ENCODE measurements at regions not wholly inside any gene's neighbourhood (a gene's known extent, or its start where the extent isn't known, plus 50 kb on each side); places are given as distances from the start of the nearest gene placed in this dataset.

GRCh38 chr12:68391937-68392336, 59.8 kb upstream of the MDM1 start:
- Histone ChIP-seq H3K9me3 (ENCODE audit: control insufficient read depth, insufficient read depth, low read depth, low read length) (no peaks in the 10 kb centered on the region), H3K27ac (ENCODE audit: extremely low read depth, low read depth, low read length) (no peak overlapping the region), H3K4me3 (ENCODE audit: low read depth, low read length) (no peak overlapping the region), H3K4me1 (ENCODE audit: control insufficient read depth, insufficient read depth, low read length) (no peaks in the 10 kb centered on the region), H3K36me3 (ENCODE audit: control insufficient read depth in 2 of 2, insufficient read depth in 1 of 2, low read length in 2 of 2) (no peaks in the 10 kb centered on the region)
- CTCF ChIA-PET, result interaction anchor here (0.9 kb wide), 1 partner anchor 8 kb away, joined by 3 read pairs; no protein-coding TSS in a partner anchor
- TF ChIP-seq ZNF18 (tag by site-specific recombination; IDR thresholded peaks at IDR 0.05), result no peak
- no peak for TF ChIP-seq PRDM2 (tag by site-specific recombination; IDR thresholded peaks at IDR 0.05; ENCODE audit: borderline replicate concordance)
- no peak for TF ChIP-seq TCF7L2 (IDR thresholded peaks at IDR 0.05; ENCODE audit: borderline replicate concordance, low read depth, low read length)
- TF ChIP-seq ZNF571 (tag by site-specific recombination; IDR thresholded peaks at IDR 0.05), result no peak
- TF ChIP-seq SP2 (tag by site-specific recombination; IDR thresholded peaks at IDR 0.05), result no peak
- no peak for TF ChIP-seq ZNF133 (tag by site-specific recombination; IDR thresholded peaks at IDR 0.05)
- TF ChIP-seq GLI4 (tag by site-specific recombination; IDR thresholded peaks at IDR 0.05), result no peak
- no peak for TF ChIP-seq ZSCAN18 (tag by site-specific recombination; IDR thresholded peaks at IDR 0.05)
- no peak for TF ChIP-seq ZXDB (tag by site-specific recombination; IDR thresholded peaks at IDR 0.05)
- TF ChIP-seq ZNF423 (tag by site-specific recombination; IDR thresholded peaks at IDR 0.05), result no peak
- TF ChIP-seq ZNF112 (tag by site-specific recombination; IDR thresholded peaks at IDR 0.05), result no peak
- TF ChIP-seq ZNF202 (tag by site-specific recombination; IDR thresholded peaks at IDR 0.05; ENCODE audit: borderline replicate concordance), result no peak
- no peak for TF ChIP-seq ZNF350 (tag by site-specific recombination; IDR thresholded peaks at IDR 0.05)
- TF ChIP-seq ZNF530 (tag by site-specific recombination; IDR thresholded peaks at IDR 0.05; ENCODE audit: low read depth), result no peak
- POLR2A ChIA-PET, result no interaction called here

- H3K9me3 ChIP-seq (ENCODE audit: control insufficient read depth, insufficient read depth, low read depth, low read length), result no peaks in the 10 kb centered on the region
- POLR2A ChIA-PET, result no interaction called here
- H3K4me1 ChIP-seq (ENCODE audit: control insufficient read depth, insufficient read depth, low read length), result no peaks in the 10 kb centered on the region
- CTCF ChIA-PET, result no interaction called here
- H3K27ac ChIP-seq (ENCODE audit: extremely low read depth, low read depth, low read length), result no peak overlapping the region
- no peak overlapping the region for H3K4me3 ChIP-seq (ENCODE audit: low read depth, low read length)
- TF ChIP-seq ZNF2 (tag by site-specific recombination; IDR thresholded peaks at IDR 0.05) (no peak), TRIM28 (IDR thresholded peaks at IDR 0.05; ENCODE audit: borderline replicate concordance, low read length) (no peak), ZNF560 (tag by site-specific recombination; IDR thresholded peaks at IDR 0.05; ENCODE audit: borderline replicate concordance) (no peak), ZFHX2 (tag by site-specific recombination; conservative IDR thresholded peaks at IDR 0.05) (no peak), ZFP3 (tag by site-specific recombination; IDR thresholded peaks at IDR 0.05; ENCODE audit: low read depth) (no peak)
- no peaks in the 10 kb centered on the region for H3K36me3 ChIP-seq (ENCODE audit: control insufficient read depth in 2 of 2, insufficient read depth in 1 of 2, low read length in 2 of 2)
These were observed 60.2 kb upstream of the MDM1 start for GRCh38 chr12:68392376-68392775.

Data from HEK293 (cell line).